MCF 10A (cell line): ENCODE measurements at regions not wholly inside any gene's neighbourhood (a gene's known extent, or its start where the extent isn't known, plus 50 kb on each side); places are given as distances from the start of the nearest gene placed in this dataset.

Source experiments
- BruUV-seq: library from RNA; stranded (reverse); fragments of 400-500 nt; replicated peaks from 2 replicates; lab custom pipeline; 2021; lab: Mats Ljungman, UMichigan
- CTCF ChIA-PET: fragments of 300-600 bp; sonication (Branson Sonifier 250); formaldehyde crosslinking; extraction: SDS; loops from one replicate; lab custom pipeline; 2021; ENCODE audit warnings: antibody characterized with exemption, inconsistent platforms; lab: Yijun Ruan, JAX
- POLR2A ChIA-PET: fragments of 300-600, 350-650 bp; sonication (Branson Sonifier 250); formaldehyde crosslinking; extraction: SDS; loops from one replicate; lab custom pipeline; 2020; ENCODE audit warnings: antibody characterized with exemption, inconsistent platforms; lab: Yijun Ruan, JAX
- DNase-seq: peaks from one replicate; pipeline ENCODE4 v3.0.0-alpha.2; 2018; ENCODE audit not compliant: unreplicated experiment
- H3K27ac Mint-ChIP-seq: one replicate; pipeline ENCODE4 v1.8.0; 2022; ENCODE audit warnings: mild to moderate bottlenecking, low read depth, mixed read lengths; ENCODE audit not compliant: unreplicated experiment
- H3K27me3 Mint-ChIP-seq: one replicate; pipeline ENCODE4 v1.8.0; 2022; ENCODE audit warnings: mixed read lengths; ENCODE audit not compliant: insufficient read depth, unreplicated experiment
- H3K36me3 Mint-ChIP-seq: one replicate; pipeline ENCODE4 v1.8.0; 2022; ENCODE audit warnings: mild to moderate bottlenecking, moderate library complexity, mixed read lengths; ENCODE audit not compliant: insufficient read depth, unreplicated experiment
- H3K4me1 Mint-ChIP-seq: one replicate; pipeline ENCODE4 v1.8.0; 2022; ENCODE audit warnings: mixed read lengths; ENCODE audit not compliant: insufficient read depth, unreplicated experiment
- H3K4me3 Mint-ChIP-seq: one replicate; pipeline ENCODE4 v1.8.0; 2022; ENCODE audit warnings: mild to moderate bottlenecking, moderate library complexity, mixed read lengths; ENCODE audit not compliant: unreplicated experiment
- H3K9me3 Mint-ChIP-seq: one replicate; pipeline ENCODE4 v1.8.0; 2022; ENCODE audit warnings: mixed read lengths; ENCODE audit not compliant: unreplicated experiment
- intact Hi-C: fragments of 100-400 bp; cut with micrococcal nuclease; formaldehyde crosslinking; loops from 2 replicates; pipeline ENCODE4 v1.14.1; 2022
- TF ChIP-seq, protein P1 (sequence below): fragments of 200-600 bp; IDR thresholded peaks from one replicate; pipeline ENCODE4 v1.8.0; 2022; ENCODE audit warnings: antibody characterized with exemption, mild to moderate bottlenecking; ENCODE audit not compliant: unreplicated experiment

- Mint-ChIP-seq H3K4me3 (no peak overlapping the region), H3K36me3 (no peaks in the 10 kb centered on the region), H3K27me3 (no peaks in the 10 kb centered on the region), H3K4me1 (no peaks in the 10 kb centered on the region), H3K27ac (no peak overlapping the region), H3K9me3 (no peaks in the 10 kb centered on the region)
- POLR2A ChIA-PET, result no interaction called here
- DNase-seq, result no peak
- TF ChIP-seq, protein P1, sequence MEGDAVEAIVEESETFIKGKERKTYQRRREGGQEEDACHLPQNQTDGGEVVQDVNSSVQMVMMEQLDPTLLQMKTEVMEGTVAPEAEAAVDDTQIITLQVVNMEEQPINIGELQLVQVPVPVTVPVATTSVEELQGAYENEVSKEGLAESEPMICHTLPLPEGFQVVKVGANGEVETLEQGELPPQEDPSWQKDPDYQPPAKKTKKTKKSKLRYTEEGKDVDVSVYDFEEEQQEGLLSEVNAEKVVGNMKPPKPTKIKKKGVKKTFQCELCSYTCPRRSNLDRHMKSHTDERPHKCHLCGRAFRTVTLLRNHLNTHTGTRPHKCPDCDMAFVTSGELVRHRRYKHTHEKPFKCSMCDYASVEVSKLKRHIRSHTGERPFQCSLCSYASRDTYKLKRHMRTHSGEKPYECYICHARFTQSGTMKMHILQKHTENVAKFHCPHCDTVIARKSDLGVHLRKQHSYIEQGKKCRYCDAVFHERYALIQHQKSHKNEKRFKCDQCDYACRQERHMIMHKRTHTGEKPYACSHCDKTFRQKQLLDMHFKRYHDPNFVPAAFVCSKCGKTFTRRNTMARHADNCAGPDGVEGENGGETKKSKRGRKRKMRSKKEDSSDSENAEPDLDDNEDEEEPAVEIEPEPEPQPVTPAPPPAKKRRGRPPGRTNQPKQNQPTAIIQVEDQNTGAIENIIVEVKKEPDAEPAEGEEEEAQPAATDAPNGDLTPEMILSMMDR, result no peak
- no TSS peak for BruUV-seq
- CTCF ChIA-PET, result interaction anchor here (0.9 to 1.2 kb wide), 2 partner anchors 35 to 239 kb away, joined by 3 read pairs; no protein-coding TSS in a partner anchor
- intact Hi-C loops, result no loop called here
Observed at GRCh38 chr3:4033296-4033695, 234.1 kb downstream of the LRRN1 start.

DNA sequence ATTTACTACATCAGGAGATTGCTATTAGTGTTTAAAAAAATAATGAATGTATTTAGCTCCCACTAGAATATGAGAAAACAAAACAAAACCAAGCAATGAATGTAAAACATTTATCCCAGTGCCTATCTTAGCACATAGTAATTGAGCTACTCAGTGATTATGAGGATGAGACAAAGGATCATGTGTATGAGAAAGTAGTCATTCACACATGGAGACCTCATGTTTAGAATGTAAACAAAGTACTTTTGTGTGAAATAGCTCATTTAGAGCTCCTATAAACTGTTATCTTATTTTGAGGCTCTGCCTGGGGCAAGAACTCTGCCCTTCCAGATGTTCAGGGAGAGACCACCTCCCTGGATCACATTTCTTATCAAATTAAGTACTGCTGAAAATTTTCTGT, 236.8 kb downstream of the LRRN1 start:
- CTCF ChIA-PET, result interaction anchor here (0.6 kb wide), 1 partner anchor 148 kb away, joined by 4 read pairs; no protein-coding TSS in a partner anchor
- Mint-ChIP-seq H3K27ac (no peak overlapping the region), H3K9me3 (no peaks in the 10 kb centered on the region), H3K36me3 (no peaks in the 10 kb centered on the region), H3K4me3 (no peak overlapping the region), H3K4me1 (no peaks in the 10 kb centered on the region), H3K27me3 (no peaks in the 10 kb centered on the region)
- TF ChIP-seq, protein P1, result no peak
- intact Hi-C loops, result no loop called here
- no TSS peak for BruUV-seq
- no peak for DNase-seq
- POLR2A ChIA-PET, result interaction anchor here (0.7 kb wide), 1 partner anchor 492 kb away, joined by 3 read pairs; no protein-coding TSS in a partner anchor

DNA sequence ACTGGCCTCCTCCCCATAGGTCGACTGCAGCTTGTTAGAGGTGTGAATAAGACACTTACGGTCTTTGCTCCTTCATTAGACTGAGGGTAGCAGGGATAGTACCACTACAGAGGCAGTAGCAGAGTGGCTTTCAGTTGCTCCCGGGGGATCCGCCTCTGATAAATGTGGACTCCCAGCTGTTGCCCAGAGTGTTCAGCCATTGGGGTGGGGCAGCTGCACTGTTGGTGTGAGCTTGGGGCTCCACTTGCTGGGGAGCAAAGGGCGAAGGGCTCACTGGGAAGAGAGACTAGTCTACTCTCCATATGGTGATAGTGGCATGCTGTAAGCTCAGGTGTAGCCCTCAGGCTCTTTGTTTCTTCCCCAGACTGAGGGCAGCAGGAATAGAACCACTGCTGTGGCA, 239.1 kb downstream of the LRRN1 start:
- intact Hi-C loops, result no loop called here
- H3K36me3 Mint-ChIP-seq, result no peaks in the 10 kb centered on the region
- BruUV-seq, result no TSS peak
- H3K27me3 Mint-ChIP-seq, result no peaks in the 10 kb centered on the region
- no peak overlapping the region for H3K4me3 Mint-ChIP-seq
- no peaks in the 10 kb centered on the region for H3K9me3 Mint-ChIP-seq
- H3K4me1 Mint-ChIP-seq, result no peaks in the 10 kb centered on the region
- DNase-seq, result no peak
- CTCF ChIA-PET, result interaction anchor here (0.7 to 0.8 kb wide), 2 partner anchors 40 to 308 kb away, joined by 3 to 7 read pairs; no protein-coding TSS in a partner anchor
- H3K27ac Mint-ChIP-seq, result no peak overlapping the region
- POLR2A ChIA-PET, result no interaction called here
- TF ChIP-seq, protein P1, result no peak

- intact Hi-C loops, result no loop called here
- Mint-ChIP-seq H3K9me3 (no peaks in the 10 kb centered on the region), H3K27ac (no peak overlapping the region), H3K36me3 (no peaks in the 10 kb centered on the region), H3K27me3 (no peaks in the 10 kb centered on the region), H3K4me1 (no peaks in the 10 kb centered on the region), H3K4me3 (no peak overlapping the region)
- ChIA-PET CTCF (no interaction called here), POLR2A (no interaction called here)
- no peak for DNase-seq
- TF ChIP-seq, protein P1, result no peak
- no TSS peak for BruUV-seq
Observed at GRCh38 chr3:4042070-4042469, 242.8 kb downstream of the LRRN1 start.
